Endothelial cell of hepatic sinusoid (primary cell): ENCODE measurements at regions not wholly inside any gene's neighbourhood (a gene's known extent, or its start where the extent isn't known, plus 50 kb on each side); places are given as distances from the start of the nearest gene placed in this dataset.
"Not testable (repeated sequence)": the region's sequence is repeated elsewhere in the genome, so short reads cannot be mapped to it uniquely, and the experiment has no call there.

ENCODE experiments used
- in situ Hi-C: cut with HindIII; loops from 2 replicates; pipeline ENCODE4 v1.10.0; 2017; ENCODE audit warnings: low sequenced_read_pairs

- in situ Hi-C loops: loop anchor here (5.0 kb wide), 1 partner anchor 47 kb away; no protein-coding TSS in a partner anchor
Observed at GRCh38 chr6:11309947-11310665, 77.6 kb upstream of the NEDD9 start.

- in situ Hi-C loops: no loop called here
Observed at GRCh38 chr6:11307226-11307625, 74.8 kb upstream of the NEDD9 start.

GRCh38 chr6:11304946-11305345 is 72.5 kb upstream of the NEDD9 start:
- in situ Hi-C loops: no loop called here

GRCh38 chr6:11299876-11300428 is 67.5 kb upstream of the NEDD9 start:
- in situ Hi-C loops: not testable (repeated sequence)

- in situ Hi-C loops: not testable (repeated sequence)
Observed at GRCh38 chr6:11299421-11299784, 66.9 kb upstream of the NEDD9 start.

- in situ Hi-C loops: no loop called here
Observed at GRCh38 chr6:11298651-11299420, 66.4 kb upstream of the NEDD9 start.

GRCh38 chr6:11297376-11297729 is 64.9 kb upstream of the NEDD9 start:
- in situ Hi-C loops: no loop called here

- in situ Hi-C loops: no loop called here
Observed at GRCh38 chr6:11296449-11297375, 64.2 kb upstream of the NEDD9 start.

- in situ Hi-C loops: no loop called here
Observed at GRCh38 chr6:11295969-11296368, 63.5 kb upstream of the NEDD9 start.

GRCh38 chr6:11294228-11294627 is 61.8 kb upstream of the NEDD9 start:
- in situ Hi-C loops: no loop called here

GRCh38 chr6:11292594-11293236 is 60.2 kb upstream of the NEDD9 start:
- in situ Hi-C loops: no loop called here

- in situ Hi-C loops: no loop called here
Observed at GRCh38 chr6:11292091-11292490, 59.6 kb upstream of the NEDD9 start.

- in situ Hi-C loops: no loop called here
Observed at GRCh38 chr6:11291582-11291981, 59.1 kb upstream of the NEDD9 start.

- in situ Hi-C loops: no loop called here
Observed at GRCh38 chr6:11290027-11290426, 57.6 kb upstream of the NEDD9 start.

- in situ Hi-C loops: no loop called here
Observed at GRCh38 chr6:11288065-11288464, 55.6 kb upstream of the NEDD9 start.

GRCh38 chr6:11284996-11285395 is 52.5 kb upstream of the NEDD9 start:
- in situ Hi-C loops: no loop called here

- in situ Hi-C loops: no loop called here
Observed at GRCh38 chr6:11283629-11284028, 51.2 kb upstream of the NEDD9 start.

- in situ Hi-C loops: no loop called here
Observed at GRCh38 chr6:11282875-11283274, 50.4 kb upstream of the NEDD9 start.
